Lower leg skin (tissue), 4 donors: ENCODE measurements at regions not wholly inside any gene's neighbourhood (a gene's known extent, or its start where the extent isn't known, plus 50 kb on each side); places are given as distances from the start of the nearest gene placed in this dataset.
A peak's percentile ranks its signal among the peaks of the same experiment; 100 is the strongest.

Experiments
- DNase-seq, 2 donors: peaks; one replicate each; pipeline ENCODE4 v3.0.0-alpha.2; 2019; ENCODE audit warnings: low spot score in 2 of 2
- H3K4me3 ChIP-seq: fragments of 200-600 bp; sonication (generic); 2 replicates; pipeline ENCODE4 v1.5.1; 2017; ENCODE audit warnings: mild to moderate bottlenecking, low read depth; ENCODE audit not compliant: poor library complexity, severe bottlenecking
- CTCF ChIP-seq, 3 donors: fragments of 450-650 bp; IDR thresholded peaks; one replicate each; pipeline ENCODE4 v1.5.1; 2016; ENCODE audit warnings: antibody characterized with exemption in 3 of 3, mild to moderate bottlenecking in 3 of 3, moderate library complexity in 2 of 3
- POLR2A ChIP-seq, 2 donors: fragments of 450-650 bp; IDR thresholded peaks; one replicate each; pipeline ENCODE4 v1.6.1; 2016 to 2017; ENCODE audit warnings: antibody characterized with exemption in 2 of 2, mild to moderate bottlenecking in 1 of 2, moderate library complexity in 1 of 2
- WGBS, 2 donors: methylation state at CpG; one replicate each; pipeline ENCODE4 v1.1.5; 2018; 5-methylcytosine and 5-hydroxymethylcytosine counted together
- intact Hi-C: fragments of 100-400 bp; cut with DNase I; formaldehyde crosslinking; loops from one replicate; pipeline ENCODE4 v1.15.0; 2023; ENCODE audit warnings: low total_unique reads

- H3K4me3 ChIP-seq: no peak overlapping the region
- TF ChIP-seq POLR2A (IDR thresholded peaks at IDR 0.05): no peak
- intact Hi-C loops: no loop called here
- no peak for DNase-seq
- WGBS, 2 donors: 81 to 85% methylated on average over 3 of the region's 3 CpGs
Observed at GRCh38 chr2:16036951-16037350, 96.6 kb downstream of the MYCN start.

GRCh38 chr2:16035747-16036745 lies 95.7 kb downstream of the MYCN start:
- TF ChIP-seq POLR2A (IDR thresholded peaks at IDR 0.05) (no peak), CTCF (IDR thresholded peaks at IDR 0.05) (no peak)
- H3K4me3 ChIP-seq: no peak overlapping the region
- WGBS, 2 donors: 86 to 90% methylated on average over 11 of the region's 11 CpGs
- intact Hi-C loops: no loop called here
- no peak for DNase-seq

GRCh38 chr2:16034975-16035746 lies 94.8 kb downstream of the MYCN start:
- peak in 1 of 2 donors; percentile 14 for DNase-seq
- H3K4me3 ChIP-seq: no peak overlapping the region
- TF ChIP-seq POLR2A (IDR thresholded peaks at IDR 0.05): no peak
- TF ChIP-seq CTCF (IDR thresholded peaks at IDR 0.05): no peak
- intact Hi-C loops: no loop called here
- 86 to 88% methylated on average over 10 of the region's 10 CpGs for WGBS, 2 donors

GRCh38 chr2:16034151-16034974 lies 94.0 kb downstream of the MYCN start:
- TF ChIP-seq POLR2A (IDR thresholded peaks at IDR 0.05): no peak
- TF ChIP-seq CTCF (IDR thresholded peaks at IDR 0.05): no peak
- H3K4me3 ChIP-seq: no peak overlapping the region
- peak in 1 of 2 donors; percentile 63 for DNase-seq
- intact Hi-C loops: no loop called here
- WGBS, 2 donors: 47 to 70% methylated on average over 5 of the region's 5 CpGs

GRCh38 chr2:16033032-16033293 lies 92.6 kb downstream of the MYCN start:
- DNase-seq: peak in 1 of 2 donors; percentile 53
- no peak overlapping the region for H3K4me3 ChIP-seq
- intact Hi-C loops: no loop called here
- TF ChIP-seq CTCF (IDR thresholded peaks at IDR 0.05): no peak
- no peak for TF ChIP-seq POLR2A (IDR thresholded peaks at IDR 0.05)
- WGBS, 2 donors: 91 to 98% methylated on average over 4 of the region's 4 CpGs
